Endometrial microvascular endothelial cells (primary cell): ENCODE measurements at regions not wholly inside any gene's neighbourhood (a gene's known extent, or its start where the extent isn't known, plus 50 kb on each side); places are given as distances from the start of the nearest gene placed in this dataset.

Experiments used
- in situ Hi-C: cut with HindIII; loops from 2 replicates; pipeline ENCODE4 v1.10.0; 2017; ENCODE audit warnings: low sequenced_read_pairs, low pct_unique_long_range_greater_than_20kb; ENCODE audit errors: inconsistent ontology term

DNA sequence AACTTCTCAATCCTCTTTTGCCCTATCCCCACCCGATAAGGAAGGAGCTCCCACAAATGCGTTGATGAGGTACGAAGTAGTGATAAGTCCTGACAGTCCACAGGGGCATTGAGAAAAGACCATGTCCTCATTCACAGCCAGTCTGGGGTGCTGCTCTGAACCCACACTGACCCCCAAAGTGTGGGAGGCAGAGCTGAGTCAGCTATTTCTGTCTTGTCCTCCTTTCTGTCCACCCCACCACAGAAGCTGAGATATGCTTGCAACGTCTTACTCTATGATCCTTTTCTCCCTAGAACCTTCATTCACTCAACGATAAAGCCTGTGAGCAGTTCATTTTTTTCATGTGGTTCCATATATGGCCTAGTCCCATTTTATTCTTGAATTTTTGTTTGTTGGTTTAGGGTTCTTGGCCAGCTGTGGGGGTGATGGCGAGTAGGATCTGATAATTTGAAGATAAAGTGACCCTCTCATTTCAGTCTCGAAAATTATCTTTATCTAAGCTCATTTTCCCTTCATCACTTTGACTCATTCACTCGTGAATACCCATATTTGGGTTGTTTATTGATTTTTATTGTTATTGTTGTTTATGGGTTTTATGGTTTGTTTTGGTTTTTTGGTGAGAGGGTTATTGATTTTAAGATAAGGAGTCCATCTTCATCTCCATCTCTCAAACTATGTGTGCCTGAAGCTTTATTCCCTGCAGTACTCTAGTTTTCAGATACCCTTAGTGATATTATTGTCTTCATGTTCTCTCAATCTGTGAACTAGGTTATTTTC is 58.5 kb upstream of the ZNF366 start:
- in situ Hi-C loops, result no loop called here

DNA sequence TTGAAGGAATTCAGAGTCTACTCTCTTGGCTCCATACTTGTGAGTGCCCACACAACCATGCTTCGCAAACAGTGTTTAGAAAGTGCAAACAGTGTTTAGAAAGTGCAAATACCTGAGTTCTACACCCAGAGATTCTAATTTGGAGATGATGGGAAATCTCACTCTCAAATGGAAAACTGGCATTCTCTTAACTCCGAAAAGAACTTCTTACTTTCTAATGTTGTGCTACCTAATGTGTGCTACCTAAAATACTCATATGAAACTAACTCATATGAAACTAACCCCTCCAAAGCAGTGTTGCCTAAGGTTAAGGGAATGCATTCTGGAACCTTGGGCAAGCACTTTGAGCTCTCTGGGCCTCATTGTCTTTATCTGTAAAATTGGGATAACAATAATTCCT is 55.5 kb upstream of the ZNF366 start:
- in situ Hi-C loops, result no loop called here

GRCh38 chr5:72561148-72561972 is 54.1 kb upstream of the ZNF366 start:
- in situ Hi-C loops, result no loop called here

- in situ Hi-C loops, result no loop called here
Measured at GRCh38 chr5:72559866-72560766, 52.9 kb upstream of the ZNF366 start.

GRCh38 chr5:72558383-72558782 is 51.2 kb upstream of the ZNF366 start:
- in situ Hi-C loops, result no loop called here

DNA sequence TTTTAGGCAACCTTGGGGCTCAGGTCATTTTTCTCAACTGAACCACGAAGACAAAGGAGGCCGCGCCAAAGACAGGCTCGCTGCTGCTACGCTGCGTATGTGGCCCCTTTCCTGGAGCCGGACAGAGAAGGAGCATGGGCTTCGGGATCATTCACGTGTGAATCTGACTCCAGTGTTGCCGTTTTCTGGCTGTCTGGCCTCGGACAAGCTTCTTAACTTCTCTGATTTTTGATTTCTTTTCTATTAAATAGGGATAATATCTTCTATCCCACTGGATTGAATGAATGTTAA is 50.8 kb upstream of the ZNF366 start:
- in situ Hi-C loops, result no loop called here

GRCh38 chr5:72557167-72558045 is 50.2 kb upstream of the ZNF366 start:
- in situ Hi-C loops, result no loop called here
